ENCODE measurements at regions not wholly inside any gene's neighbourhood (a gene's known extent, or its start where the extent isn't known, plus 50 kb on each side); places are given as distances from the start of the nearest gene placed in this dataset.

DNA sequence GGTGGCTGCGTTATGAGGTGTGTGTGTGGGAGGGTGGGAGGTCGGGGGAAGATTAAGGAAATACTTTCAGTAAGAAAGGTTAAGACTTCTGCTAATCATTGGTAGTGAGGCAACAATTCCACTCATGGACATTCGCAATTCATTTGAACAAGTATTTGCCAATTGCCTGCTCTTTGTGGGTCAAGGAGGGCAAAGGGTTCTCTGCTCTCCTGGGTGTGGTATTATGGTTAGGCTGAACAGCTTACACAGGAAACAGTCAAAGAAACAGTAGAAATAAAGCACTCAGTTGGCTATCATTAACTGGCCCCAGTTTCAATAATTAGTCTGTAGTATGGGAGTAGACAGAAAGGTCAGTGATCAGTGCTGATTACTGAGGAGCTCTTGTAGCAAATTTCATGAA, 357.0 kb upstream of the FANCL start:
- TF ChIP-seq POLR2A (IDR thresholded peaks at IDR 0.05) (no peak), EP300 (IDR thresholded peaks at IDR 0.05) (no peak)
- TF ChIP-seq, protein P1, sequence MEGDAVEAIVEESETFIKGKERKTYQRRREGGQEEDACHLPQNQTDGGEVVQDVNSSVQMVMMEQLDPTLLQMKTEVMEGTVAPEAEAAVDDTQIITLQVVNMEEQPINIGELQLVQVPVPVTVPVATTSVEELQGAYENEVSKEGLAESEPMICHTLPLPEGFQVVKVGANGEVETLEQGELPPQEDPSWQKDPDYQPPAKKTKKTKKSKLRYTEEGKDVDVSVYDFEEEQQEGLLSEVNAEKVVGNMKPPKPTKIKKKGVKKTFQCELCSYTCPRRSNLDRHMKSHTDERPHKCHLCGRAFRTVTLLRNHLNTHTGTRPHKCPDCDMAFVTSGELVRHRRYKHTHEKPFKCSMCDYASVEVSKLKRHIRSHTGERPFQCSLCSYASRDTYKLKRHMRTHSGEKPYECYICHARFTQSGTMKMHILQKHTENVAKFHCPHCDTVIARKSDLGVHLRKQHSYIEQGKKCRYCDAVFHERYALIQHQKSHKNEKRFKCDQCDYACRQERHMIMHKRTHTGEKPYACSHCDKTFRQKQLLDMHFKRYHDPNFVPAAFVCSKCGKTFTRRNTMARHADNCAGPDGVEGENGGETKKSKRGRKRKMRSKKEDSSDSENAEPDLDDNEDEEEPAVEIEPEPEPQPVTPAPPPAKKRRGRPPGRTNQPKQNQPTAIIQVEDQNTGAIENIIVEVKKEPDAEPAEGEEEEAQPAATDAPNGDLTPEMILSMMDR (IDR thresholded peaks at IDR 0.05), result no peak
